ENCODE measurements at regions not wholly inside any gene's neighbourhood (a gene's known extent, or its start where the extent isn't known, plus 50 kb on each side); places are given as distances from the start of the nearest gene placed in this dataset.
A peak's percentile ranks its signal among the peaks of the same experiment; 100 is the strongest.

DNA sequence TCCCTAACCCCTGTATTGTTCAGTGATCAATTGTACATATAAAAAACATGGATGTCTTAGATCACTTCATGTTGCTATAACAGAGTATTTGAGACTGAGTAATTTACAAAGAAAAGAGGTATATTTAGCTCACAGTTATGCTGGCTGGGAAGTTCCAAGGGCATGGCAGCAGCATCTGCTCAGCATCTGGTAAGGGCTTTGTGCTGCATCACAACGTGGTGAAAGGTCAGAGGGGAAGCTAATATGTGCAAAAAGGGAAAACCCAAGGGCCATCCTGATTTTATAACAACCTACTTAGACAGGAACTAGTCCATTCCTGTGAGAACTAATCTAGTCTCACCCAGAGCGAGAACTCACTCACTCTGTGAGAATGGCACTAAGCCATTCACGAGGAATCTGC, 128.2 kb upstream of the OTUD4 start:
- in situ Hi-C loops (cut with HindIII; ENCODE audit: low pct_unique_long_range_greater_than_20kb, low sequenced_read_pairs), result no loop called here
- DNase-seq (ENCODE audit: low read depth, low spot score), result no peak

DNA sequence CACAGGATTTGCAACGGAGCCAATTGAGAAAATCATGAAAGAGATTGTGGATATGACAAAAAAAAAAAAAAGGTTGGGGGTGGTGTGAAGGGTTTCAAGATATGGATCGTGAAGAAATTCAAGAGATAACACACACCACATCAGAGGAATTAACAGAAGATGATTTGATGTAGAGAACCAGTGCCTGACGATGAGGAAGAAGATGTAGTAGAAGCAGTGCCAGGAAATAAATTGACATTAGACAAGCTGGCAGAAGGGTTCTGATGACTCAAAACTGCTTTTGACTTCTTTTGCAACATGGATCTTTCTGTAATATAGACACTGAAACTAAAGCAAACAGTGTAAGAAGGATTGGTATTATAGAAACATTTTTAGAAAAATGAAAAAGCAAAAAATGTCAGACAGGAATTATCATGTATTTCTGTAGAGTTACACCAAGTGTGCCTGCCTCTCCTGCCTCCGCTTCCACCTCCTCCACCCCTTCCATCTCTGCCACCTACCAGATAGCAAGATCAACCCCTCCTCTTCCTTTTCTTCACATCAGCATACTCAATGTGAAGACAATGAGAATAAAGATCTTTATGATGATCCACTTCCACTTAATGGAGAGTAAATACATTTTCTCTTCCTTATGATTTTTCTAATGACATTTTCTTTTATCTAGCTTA, 127.5 kb upstream of the OTUD4 start:
- no peak for DNase-seq (ENCODE audit: low read depth, low spot score)
- in situ Hi-C loops (cut with HindIII; ENCODE audit: low pct_unique_long_range_greater_than_20kb, low sequenced_read_pairs), result no loop called here

DNA sequence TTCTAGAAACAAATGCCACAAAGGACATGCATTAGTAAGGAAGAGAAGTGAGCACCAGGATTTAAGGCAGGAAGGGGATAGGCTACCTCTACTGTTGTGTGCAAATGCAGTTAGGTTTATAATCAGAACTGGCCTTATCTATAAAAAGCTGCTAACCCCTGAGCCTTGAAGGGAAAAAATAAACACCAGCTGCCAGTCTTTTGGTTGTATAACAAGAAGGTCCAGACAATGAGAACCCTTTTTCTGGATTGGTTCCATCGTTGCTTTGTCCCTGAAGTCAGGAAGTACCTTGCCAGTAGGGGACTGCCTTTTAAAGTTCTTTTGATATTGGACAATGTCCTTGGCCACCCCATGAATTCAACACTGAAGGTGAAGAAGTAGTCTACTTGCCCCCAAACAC, 126.7 kb upstream of the OTUD4 start:
- DNase-seq (ENCODE audit: low read depth, low spot score), result no peak
- in situ Hi-C loops (cut with HindIII; ENCODE audit: low pct_unique_long_range_greater_than_20kb, low sequenced_read_pairs), result no loop called here

DNA sequence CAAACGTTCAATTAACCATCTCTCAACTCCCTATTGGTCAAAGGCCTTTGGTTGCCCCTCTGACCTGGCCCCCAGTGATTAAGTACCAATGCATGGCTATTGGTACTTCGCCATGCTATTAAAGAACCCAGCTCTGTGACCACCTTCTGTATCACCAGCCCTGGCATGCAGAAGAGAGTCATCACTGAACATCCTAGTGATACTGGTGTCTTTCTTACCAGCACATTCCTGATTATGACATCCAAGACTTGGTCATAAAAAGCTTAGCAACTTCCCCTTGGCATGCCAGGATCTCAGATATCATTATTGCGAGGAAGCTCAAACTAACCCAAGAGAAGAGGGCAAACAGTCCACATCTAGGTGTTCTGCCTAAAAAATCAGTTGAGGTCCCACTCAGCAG, 122.3 kb upstream of the OTUD4 start:
- DNase-seq (ENCODE audit: low read depth, low spot score), result no peak
- in situ Hi-C loops (cut with HindIII; ENCODE audit: low pct_unique_long_range_greater_than_20kb, low sequenced_read_pairs), result no loop called here

DNA sequence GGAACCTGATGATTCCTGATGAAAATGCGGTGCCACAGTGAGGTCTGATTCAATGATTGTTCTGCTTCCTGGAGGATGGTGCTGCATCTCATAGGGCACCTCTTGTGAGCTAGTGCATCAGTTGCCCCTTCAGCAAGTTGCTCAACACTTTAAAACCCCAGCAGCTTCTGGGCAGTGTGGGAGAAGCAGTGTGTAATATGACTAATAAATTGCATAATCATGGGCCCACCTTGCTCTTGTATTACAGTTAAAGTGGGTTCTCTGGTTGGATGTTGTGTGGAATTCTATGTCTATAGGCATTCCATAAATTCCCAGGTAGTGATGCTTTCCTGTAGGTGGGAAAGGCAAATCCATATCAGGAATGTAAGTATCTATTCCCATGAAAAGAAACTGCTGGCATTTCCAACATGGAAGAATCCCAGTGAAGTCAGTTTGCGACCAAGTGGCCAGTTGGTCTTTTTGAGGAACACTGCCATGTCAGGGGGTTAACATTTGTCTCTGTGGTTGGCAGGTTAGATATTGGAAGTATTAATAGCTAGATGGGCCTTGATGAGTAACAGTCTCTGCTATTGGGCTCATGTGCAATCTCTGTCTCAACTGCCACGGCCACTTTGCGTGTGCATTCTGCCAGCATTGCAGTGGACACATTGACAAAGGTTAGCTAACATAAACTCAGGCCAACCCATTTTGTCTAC, 121.1 kb upstream of the OTUD4 start:
- in situ Hi-C loops (cut with HindIII; ENCODE audit: low pct_unique_long_range_greater_than_20kb, low sequenced_read_pairs), result no loop called here
- no peak for DNase-seq (ENCODE audit: low read depth, low spot score)

DNA sequence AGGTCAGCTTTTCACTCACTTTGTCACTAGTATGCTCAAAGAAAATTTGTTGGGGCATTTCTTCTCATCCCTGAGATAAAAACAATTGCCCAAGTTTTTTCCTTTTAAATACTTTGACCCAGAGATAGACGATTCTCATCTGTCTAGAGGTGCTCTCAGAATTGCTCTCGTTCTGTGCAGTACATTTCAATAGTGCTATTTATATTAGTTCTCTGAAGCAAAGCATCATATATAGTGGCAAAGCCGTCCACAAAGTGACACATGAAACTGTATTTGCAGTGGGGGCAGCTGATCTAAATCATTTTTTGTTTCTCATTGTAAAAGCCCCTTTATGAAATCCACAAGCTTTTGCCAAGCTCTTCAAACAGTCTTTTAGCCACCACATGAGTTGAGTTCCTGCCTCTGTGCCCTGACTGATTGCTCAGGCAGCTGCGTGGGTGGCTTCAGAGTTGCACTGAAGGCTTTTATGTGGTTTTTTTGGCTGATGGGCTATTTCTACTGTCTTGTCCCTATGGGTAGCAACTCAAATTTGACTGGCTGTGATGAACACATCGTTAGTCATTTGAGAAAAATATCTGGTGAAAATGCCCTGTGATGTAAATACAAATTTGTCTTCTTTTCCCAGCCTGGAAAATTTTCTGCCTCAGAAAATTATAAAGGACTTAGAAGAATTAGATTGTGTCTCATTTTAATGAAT, 119.1 kb upstream of the OTUD4 start:
- DNase-seq (ENCODE audit: low read depth, low spot score), result peak; percentile 44
- in situ Hi-C loops (cut with HindIII; ENCODE audit: low pct_unique_long_range_greater_than_20kb, low sequenced_read_pairs), result no loop called here

DNA sequence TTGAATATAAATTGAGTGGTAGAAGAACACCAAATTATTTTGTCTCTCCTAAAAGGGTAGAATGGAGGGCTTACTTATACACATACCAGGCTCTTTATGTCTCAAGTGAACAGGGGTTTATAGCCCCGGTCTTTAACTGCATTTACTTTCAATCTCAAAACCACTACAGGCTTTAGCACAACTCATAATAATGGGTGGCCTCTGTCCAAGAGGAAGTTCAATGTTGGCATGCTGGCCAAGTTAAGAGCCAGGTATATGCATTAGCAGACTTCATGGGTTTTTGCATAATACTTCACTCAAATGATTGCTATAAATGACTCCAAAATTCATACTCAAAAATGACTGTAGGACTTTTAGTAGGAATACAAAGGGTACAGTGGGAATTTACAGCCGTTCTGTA, 118.5 kb upstream of the OTUD4 start:
- DNase-seq (ENCODE audit: low read depth, low spot score), result no peak
- in situ Hi-C loops (cut with HindIII; ENCODE audit: low pct_unique_long_range_greater_than_20kb, low sequenced_read_pairs), result no loop called here

DNA sequence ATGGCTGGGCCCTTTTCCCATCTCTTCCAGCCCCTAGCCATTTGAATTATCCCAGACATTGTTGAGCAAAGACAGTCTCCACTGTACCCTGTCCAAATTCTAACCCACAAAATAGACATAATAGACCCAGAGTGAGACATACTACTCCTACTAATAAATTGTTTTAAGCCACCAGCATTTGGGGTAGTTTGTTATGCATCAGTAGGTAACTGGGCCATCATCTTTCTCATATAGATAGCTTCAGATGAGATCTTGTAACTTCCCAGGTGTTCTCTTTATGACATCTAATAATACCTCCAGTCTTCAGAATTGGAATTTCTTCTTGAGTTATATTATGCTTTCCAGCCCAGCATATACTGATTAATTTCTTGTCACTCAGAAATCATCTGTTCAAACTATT, 117.2 kb upstream of the OTUD4 start:
- in situ Hi-C loops (cut with HindIII; ENCODE audit: low pct_unique_long_range_greater_than_20kb, low sequenced_read_pairs), result no loop called here
- DNase-seq (ENCODE audit: low read depth, low spot score), result no peak

DNA sequence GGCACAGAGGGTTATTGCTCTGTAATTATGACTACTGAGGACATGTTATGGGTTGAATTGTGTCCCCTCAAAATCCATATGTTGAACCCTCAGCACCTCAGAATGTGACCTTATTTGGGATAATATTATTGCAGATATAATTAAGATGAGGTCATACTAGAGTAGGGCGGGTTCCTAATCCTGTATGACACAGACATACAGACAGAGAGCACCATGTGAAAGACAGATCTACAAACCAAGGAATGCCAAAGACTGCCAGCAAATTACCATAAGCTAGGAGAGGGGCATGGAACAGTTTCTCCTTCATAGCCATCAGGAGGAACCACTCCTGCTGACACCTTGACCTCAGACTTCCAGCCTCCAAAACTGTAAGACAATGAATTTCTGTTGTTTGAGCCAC, 115.2 kb upstream of the OTUD4 start:
- no peak for DNase-seq (ENCODE audit: low read depth, low spot score)
- in situ Hi-C loops (cut with HindIII; ENCODE audit: low pct_unique_long_range_greater_than_20kb, low sequenced_read_pairs), result no loop called here

DNA sequence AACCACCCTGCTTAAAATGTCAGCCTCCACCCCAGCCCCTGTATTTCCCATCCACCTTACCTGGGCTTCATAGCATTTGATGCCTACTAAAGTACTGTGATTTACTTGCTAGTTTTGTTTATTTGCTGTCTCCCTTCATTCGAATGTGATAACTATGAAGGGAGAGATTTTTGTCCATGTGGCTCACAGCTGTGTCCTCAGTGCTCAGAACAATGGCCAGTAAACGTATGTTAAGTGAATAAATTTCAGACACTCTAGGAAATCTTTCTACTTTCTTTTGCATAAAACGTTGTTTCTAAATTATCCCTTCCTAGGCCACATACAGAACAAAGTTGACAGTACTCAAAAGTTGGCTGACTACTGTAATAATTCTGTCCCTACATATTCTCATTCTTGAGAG, 114.7 kb upstream of the OTUD4 start:
- in situ Hi-C loops (cut with HindIII; ENCODE audit: low pct_unique_long_range_greater_than_20kb, low sequenced_read_pairs), result no loop called here
- DNase-seq (ENCODE audit: low read depth, low spot score), result no peak

DNA sequence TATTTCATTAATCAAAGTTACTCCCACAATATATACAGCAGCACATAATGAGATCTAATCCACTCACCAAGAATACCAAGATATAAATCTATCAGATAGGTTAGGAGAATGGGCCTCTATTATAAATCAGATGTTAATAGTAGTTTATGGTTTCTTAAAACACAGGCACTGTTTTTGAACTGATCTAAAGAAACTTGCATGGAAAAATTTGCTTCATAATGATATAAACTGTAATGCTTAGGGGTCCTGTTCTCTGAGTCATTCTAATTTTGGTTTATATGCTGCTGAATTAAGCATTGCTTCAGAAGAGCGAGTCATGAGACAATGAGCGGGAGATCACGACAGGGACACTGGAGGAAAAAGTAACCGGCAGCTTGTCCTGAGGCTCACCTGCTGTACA, 113.3 kb upstream of the OTUD4 start:
- no peak for DNase-seq (ENCODE audit: low read depth, low spot score)
- in situ Hi-C loops (cut with HindIII; ENCODE audit: low pct_unique_long_range_greater_than_20kb, low sequenced_read_pairs), result no loop called here

DNA sequence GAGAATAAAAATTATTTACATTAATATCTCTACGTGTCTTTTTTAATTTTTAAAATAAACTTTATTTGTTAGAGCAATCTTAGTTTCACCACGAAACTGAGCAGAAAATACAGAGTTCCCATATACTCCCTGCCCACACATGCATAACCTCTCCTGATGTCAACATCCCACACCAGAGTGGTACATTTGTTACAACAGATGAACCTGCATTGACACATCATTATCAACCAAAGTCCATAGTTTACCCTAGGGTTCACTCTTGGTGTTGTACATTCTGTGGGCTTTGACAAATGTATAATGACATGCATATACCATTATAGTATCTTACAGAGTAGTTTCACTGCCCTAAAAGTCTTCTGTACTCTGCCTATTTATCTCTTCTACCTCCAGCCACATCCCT, 110.6 kb upstream of the OTUD4 start:
- DNase-seq (ENCODE audit: low read depth, low spot score), result no peak
- in situ Hi-C loops (cut with HindIII; ENCODE audit: low pct_unique_long_range_greater_than_20kb, low sequenced_read_pairs), result no loop called here

DNA sequence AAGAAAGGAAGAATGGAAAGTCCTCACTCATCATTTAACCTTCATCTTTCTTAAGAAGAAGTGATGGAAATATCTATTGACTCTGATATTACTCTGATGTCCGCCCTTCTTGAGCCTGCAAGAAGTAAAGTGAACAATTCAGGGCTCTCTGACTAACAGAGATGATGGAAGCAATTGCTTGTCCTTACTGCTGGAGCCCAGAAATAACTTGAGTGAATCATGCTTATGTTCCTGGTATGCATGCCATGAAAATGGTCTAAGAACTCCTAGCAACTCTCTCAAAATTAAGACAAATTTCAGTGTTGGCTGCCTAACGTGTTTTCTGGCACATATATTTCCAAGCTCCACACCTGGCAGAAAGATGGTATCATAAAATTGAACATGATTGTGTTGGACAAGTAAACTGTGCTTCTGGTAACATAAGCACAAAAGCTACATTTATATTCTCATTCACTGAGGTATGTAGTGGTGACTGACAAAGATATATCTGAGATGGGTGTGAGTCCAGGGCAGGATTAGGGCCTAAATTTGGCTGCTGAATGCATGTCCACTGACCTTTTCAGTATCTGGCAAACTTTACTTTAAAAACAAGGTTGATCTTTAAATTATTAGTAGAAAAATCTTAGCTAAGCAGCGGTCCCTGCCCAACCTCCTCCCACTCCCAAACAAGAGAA, 109.2 kb upstream of the OTUD4 start:
- no peak for DNase-seq (ENCODE audit: low read depth, low spot score)
- in situ Hi-C loops (cut with HindIII; ENCODE audit: low pct_unique_long_range_greater_than_20kb, low sequenced_read_pairs), result no loop called here

DNA sequence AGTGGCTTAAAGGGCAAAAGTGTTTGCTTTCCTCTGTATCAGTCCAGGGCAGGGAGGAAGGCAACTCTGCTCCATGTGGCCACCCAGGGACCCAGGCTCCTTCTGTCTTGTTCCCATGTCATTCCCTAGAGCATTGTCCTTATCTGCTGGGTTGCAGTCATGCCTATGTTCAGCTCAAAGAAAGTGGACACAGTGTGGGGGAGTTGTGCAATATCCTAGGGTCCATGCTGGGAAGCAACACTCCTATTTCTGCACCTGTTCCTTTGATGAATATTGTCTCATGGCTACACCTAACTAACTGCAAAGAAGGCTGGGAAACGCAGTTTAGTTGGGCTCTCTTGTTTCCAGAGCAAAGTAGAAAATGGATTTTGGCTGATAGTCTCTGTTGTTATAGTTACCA, 107.0 kb upstream of the OTUD4 start:
- in situ Hi-C loops (cut with HindIII; ENCODE audit: low pct_unique_long_range_greater_than_20kb, low sequenced_read_pairs), result no loop called here
- no peak for DNase-seq (ENCODE audit: low read depth, low spot score)

DNA sequence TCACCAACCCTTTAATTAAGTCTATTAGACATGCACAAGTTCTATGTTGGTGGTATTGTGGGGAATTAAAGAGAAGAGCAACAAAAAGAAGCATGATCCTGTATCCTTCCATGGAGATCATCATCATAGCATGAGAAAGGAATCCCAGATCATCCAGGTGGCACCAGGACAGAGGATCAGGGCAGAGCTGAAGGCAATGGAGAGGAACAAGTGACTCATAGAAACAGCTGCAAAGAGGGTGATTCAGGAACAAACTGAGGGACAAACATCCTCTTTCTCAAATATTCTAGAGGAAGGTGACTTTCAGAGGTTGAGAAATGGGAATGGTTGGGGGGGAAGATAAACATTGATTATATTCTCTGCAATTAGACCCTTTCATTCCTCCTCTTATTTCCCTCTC, 105.5 kb upstream of the OTUD4 start:
- in situ Hi-C loops (cut with HindIII; ENCODE audit: low pct_unique_long_range_greater_than_20kb, low sequenced_read_pairs), result no loop called here
- DNase-seq (ENCODE audit: low read depth, low spot score), result no peak

DNA sequence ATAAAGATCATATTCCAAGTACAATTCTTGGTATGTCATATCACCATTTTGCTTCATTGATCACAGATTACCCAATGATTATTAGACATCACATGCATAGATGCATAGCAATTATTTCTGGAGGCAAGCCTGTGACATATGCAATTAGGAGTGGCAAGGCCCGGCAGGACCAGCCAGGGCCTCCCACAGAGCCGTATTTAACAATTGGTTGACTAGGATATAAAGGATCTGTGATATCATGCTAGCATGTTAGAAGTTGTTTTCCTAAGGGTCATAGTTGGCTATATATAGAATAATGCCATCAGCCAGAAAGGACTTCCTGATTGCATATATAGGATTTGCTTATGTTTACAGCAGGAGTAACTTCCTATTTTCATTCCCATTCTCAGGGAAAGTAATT, 103.5 kb upstream of the OTUD4 start:
- in situ Hi-C loops (cut with HindIII; ENCODE audit: low pct_unique_long_range_greater_than_20kb, low sequenced_read_pairs), result no loop called here

DNA sequence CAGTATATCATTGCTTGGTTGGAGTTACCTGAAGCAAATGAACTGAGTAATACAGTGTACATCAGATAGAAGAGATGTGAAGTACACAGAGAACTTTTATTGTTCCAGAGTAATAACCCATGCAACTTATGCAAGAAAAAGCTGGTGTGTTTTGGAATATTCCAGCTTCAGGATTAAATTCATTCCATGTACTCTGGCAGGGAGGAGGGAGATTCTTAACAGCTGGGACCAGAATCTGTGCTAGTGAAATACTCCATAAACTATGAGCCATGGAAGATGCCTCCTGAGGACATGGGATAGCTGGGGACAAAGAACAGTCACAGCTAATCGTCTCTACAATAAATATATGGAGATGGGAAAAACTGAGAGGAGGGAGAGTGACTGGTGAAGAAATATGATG, 101.6 kb upstream of the OTUD4 start:
- in situ Hi-C loops (cut with HindIII; ENCODE audit: low pct_unique_long_range_greater_than_20kb, low sequenced_read_pairs), result no loop called here
- no peak for DNase-seq (ENCODE audit: low read depth, low spot score)

More for the DNA sequence above, 103.5 kb upstream of the OTUD4 start:
- no peak for DNase-seq (ENCODE audit: low read depth, low spot score)

DNA sequence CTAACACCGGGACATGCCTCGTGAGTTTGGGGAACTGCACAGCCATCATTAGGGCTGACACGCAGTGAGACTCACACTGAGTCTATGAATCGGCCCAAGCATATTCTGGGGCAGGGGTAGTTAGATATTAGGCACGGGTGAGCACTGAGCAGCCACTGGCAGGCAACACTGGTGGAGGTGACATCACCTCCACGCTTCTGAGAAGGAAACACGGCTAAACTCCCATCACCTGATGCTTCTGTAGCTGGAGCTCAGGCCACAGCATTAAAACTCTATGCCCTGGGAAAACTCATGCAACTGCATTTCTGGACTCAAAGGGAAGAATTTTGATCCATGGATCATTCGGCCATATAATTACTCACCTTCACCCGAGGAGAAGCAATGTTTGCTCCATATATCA, 100.8 kb upstream of the OTUD4 start:
- in situ Hi-C loops (cut with HindIII; ENCODE audit: low pct_unique_long_range_greater_than_20kb, low sequenced_read_pairs), result no loop called here
- no peak for DNase-seq (ENCODE audit: low read depth, low spot score)

DNA sequence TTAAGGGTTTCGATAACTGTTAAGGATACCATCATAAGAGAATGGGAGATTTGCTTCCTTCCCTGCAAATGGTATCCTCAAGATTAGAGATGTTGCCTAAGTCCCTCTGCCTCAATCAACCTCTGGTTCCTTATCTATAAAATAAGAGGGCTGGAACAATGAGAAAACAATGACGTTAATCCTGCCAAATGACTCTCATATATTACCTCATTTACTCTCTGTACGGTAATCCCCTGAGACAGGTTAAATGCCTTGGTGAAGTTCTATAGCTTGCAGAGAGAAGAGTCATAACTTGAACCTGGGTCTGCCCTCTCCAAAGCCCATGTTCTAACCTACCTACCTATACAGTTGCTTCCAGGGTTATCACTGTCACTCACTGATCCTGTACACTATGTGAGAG, 100.2 kb upstream of the OTUD4 start:
- in situ Hi-C loops (cut with HindIII; ENCODE audit: low pct_unique_long_range_greater_than_20kb, low sequenced_read_pairs), result no loop called here
- no peak for DNase-seq (ENCODE audit: low read depth, low spot score)

All from SK-MEL-5 (cell line).